GM18868 (cell line): ENCODE measurements at regions not wholly inside any gene's neighbourhood (a gene's known extent, or its start where the extent isn't known, plus 50 kb on each side); places are given as distances from the start of the nearest gene placed in this dataset.

Source experiments
- ATAC-seq: cut with Tn5 transposase; IDR thresholded peaks from one replicate; pipeline ENCODE4 v1.9.1; 2021; ENCODE audit warnings: mild to moderate bottlenecking, moderate library complexity; ENCODE audit not compliant: unreplicated experiment

DNA sequence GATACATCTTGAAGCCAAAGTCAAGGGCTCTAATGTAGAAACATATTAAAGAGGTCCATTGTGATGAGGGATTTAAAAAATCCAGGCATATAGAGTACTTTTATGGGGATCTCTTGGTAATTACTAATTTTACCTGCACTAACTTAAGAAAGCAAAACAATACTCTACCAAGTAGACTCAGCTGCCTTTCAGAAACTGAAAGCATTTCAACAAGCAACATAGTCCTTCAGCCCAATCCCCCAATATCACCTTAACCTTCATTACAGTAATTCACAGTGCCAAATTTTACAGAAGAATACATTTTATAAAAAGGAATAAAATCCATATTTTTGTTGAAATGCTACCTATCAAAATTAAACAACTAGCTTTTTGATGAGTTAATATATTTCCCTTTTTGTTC is 422.9 kb downstream of the DTHD1 start:
- ATAC-seq: no peak

- ATAC-seq: no peak
Measured at GRCh38 chr4:36709991-36710390, 428.6 kb downstream of the DTHD1 start.

GRCh38 chr4:36712013-36712412 is 430.6 kb downstream of the DTHD1 start:
- ATAC-seq: no peak

DNA sequence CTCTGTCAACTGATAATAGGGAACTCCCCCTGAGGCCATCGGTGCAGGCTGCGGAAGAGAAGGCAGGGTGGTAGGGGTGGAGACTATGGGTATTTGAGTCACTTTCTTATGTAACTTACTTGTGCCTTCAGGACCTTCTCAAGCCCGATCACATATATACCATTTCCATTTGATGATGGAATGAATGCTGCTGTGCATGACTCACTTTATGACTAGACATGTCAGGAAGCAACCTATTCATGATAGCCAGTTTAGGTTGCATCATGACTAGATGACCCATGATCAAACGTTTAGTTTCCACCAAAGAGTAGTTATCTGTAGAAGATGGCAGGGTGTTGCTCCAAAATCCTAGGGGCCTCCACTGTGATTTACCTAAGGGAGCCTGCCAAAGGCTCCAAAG is 435.5 kb downstream of the DTHD1 start:
- no peak for ATAC-seq

- no peak for ATAC-seq
Measured at GRCh38 chr4:36719425-36719824, 438.0 kb downstream of the DTHD1 start.

- no peak for ATAC-seq
Measured at GRCh38 chr4:36722986-36723385, 441.6 kb downstream of the DTHD1 start.

GRCh38 chr4:36734334-36734733 is 452.9 kb downstream of the DTHD1 start:
- ATAC-seq: no peak

DNA sequence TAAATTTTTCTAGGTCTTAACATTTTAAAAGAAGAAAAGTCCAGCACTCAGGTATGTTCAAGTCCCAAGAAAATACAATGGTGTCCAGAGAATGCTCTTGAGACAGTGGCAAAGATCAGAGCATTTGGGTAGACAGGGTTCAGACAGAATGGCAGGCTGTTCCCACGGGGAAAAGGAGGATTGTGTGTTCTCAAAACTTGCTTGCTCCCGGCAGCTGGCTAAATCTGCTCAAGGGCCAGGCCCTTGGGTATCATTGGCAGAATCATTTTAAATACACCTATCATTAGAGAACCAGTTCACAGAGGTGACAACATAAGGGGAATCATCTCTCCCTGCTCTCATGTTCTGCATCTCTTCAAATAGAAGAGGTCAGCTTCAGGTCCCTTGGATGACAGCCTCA is 456.3 kb downstream of the DTHD1 start:
- no peak for ATAC-seq

- no peak for ATAC-seq
Measured at GRCh38 chr4:36740796-36741310, 459.4 kb downstream of the DTHD1 start.

- ATAC-seq: no peak
Measured at GRCh38 chr4:36747277-36748129, 466.1 kb downstream of the DTHD1 start.

- ATAC-seq: no peak
Measured at GRCh38 chr4:36753048-36753447, 471.6 kb downstream of the DTHD1 start.

GRCh38 chr4:36757580-36758311 is 476.3 kb downstream of the DTHD1 start:
- ATAC-seq: no peak

GRCh38 chr4:36758312-36759178 is 477.1 kb downstream of the DTHD1 start:
- no peak for ATAC-seq

DNA sequence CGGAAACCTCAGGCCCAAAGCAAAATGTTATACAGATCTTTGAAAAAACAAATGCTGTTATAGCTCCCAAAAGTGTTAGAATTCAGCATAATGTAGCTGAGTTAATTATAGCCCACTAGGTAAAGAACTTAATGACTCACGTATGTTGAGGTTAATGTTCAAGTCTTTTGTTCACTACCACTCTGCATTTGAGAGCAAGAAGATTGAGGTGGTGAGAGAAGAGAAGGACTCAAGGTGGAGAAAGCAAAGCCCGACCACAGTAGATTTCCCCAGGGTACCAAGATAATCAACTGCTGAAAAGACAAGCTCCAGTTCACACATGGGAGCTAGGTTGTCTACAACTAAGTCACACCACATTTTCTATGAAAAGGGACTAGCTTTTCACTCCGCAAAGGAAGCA is 480.2 kb downstream of the DTHD1 start:
- ATAC-seq: peak; percentile 70

DNA sequence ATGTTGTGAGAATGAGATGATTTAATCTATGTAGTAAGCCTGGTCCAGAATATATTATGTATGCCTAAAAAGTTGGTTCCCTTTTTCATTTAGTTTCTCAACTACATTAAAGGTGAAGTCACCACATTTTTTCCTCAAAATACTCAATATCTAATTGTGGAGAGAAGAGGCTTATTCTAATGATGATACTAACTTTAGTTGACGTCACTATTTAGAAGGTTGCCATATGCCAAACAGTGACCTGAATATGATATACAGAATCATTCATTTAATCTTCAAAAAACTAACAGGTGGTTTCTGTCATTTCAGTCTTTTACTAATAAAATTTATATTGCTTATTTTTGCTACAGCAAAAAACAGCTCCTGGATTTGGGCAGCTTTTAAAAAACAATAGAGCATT is 480.7 kb upstream of the NWD2 start:
- no peak for ATAC-seq

DNA sequence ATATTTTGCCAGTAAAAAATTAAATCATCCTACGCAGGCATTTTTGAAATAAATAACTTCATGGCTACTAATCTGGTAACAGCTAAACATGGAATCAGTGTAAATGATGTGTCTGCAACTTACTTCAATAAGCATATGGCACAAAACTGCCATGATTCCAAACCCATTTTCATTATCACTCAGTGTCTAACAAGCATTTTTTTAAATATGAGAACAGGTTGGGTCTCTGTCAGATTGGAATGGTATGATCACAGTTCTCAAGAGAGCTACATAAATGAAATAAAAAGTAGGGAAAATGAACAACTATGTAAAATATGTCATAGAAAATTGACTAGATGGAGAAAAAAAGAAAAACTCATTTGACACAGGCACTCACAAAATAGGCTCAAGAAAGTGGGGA is 476.9 kb upstream of the NWD2 start:
- ATAC-seq: no peak

- peak; percentile 34 for ATAC-seq
Measured at GRCh38 chr4:36771411-36772153, 473.0 kb upstream of the NWD2 start.

- peak; percentile 32 for ATAC-seq
Measured at GRCh38 chr4:36772154-36772516, 472.4 kb upstream of the NWD2 start.

GRCh38 chr4:36773467-36773866 is 471.1 kb upstream of the NWD2 start:
- ATAC-seq: peak; percentile 40

DNA sequence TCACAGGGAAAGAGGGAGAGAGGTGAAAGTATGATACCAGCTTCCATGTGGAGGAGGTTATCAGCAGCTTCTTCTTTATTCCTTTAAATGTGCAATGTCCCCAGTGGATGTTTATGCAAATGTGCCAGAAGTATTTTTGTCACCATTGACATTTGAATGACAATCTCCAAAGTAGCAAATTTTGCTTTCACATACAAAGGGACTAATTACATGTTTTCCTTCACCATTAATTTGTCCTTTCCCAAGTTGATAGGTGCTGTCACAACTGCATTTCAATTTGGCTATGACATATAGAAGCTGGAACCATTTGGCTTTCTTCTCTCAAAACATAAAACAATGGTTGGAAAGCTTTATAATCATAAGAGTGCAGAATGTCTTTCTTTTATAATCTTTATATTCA is 469.0 kb upstream of the NWD2 start:
- ATAC-seq: no peak
